ENCODE measurements at regions not wholly inside any gene's neighbourhood (a gene's known extent, or its start where the extent isn't known, plus 50 kb on each side); places are given as distances from the start of the nearest gene placed in this dataset.

DNA sequence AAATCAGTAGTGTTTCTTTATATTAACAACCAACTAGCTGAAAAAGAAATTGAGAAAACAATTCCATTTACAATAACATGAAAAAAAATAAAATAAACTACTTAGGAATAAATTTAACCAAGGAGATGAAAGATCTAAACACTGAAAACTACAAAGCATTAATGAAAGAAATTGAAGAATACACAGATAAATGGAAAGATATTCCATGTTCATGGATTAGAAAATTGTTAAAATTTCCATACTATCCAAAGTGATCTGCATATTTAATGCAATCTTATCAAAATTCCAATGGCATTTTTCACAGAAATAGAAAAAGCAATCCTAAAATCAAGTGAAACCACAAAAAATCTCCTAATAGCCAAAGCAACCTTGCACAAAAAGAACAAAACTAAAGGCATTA, 320.2 kb upstream of the GRAMD2B start:
- Histone ChIP-seq H3K36me3 (no peaks in the 10 kb centered on the region), H3K9me3 (ENCODE audit: severe bottlenecking) (no peaks in the 10 kb centered on the region), H3K27me3 (ENCODE audit: insufficient read depth, low read depth, severe bottlenecking) (no peaks in the 10 kb centered on the region), H3K27ac (no peak overlapping the region), H3K4me3 (ENCODE audit: low read depth, low read length) (no peak overlapping the region)
- TF ChIP-seq, protein P1, sequence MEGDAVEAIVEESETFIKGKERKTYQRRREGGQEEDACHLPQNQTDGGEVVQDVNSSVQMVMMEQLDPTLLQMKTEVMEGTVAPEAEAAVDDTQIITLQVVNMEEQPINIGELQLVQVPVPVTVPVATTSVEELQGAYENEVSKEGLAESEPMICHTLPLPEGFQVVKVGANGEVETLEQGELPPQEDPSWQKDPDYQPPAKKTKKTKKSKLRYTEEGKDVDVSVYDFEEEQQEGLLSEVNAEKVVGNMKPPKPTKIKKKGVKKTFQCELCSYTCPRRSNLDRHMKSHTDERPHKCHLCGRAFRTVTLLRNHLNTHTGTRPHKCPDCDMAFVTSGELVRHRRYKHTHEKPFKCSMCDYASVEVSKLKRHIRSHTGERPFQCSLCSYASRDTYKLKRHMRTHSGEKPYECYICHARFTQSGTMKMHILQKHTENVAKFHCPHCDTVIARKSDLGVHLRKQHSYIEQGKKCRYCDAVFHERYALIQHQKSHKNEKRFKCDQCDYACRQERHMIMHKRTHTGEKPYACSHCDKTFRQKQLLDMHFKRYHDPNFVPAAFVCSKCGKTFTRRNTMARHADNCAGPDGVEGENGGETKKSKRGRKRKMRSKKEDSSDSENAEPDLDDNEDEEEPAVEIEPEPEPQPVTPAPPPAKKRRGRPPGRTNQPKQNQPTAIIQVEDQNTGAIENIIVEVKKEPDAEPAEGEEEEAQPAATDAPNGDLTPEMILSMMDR (IDR thresholded peaks at IDR 0.05; ENCODE audit: low read depth, low read length) = no peak
- no peak for DNase-seq

DNA sequence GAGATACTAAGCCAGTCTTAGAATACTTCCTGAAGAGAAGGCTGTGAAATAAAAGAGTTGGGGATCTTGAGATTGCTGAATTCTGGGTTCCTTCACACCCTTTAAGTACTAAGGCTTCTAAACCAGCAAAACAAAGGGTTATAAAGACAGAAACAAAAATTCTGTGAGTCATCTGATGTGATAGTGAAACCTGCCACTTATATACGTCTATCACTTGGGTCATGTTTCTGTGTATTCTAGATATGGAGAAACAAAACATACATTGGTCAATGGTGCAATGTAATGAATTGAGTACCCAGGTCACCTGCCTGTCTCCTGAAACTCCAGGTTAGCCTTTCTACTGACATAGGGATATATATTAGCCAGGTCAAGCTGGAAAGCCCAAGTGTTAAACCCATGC, 319.3 kb upstream of the GRAMD2B start:
- no peak for DNase-seq
- TF ChIP-seq, protein P1 (IDR thresholded peaks at IDR 0.05; ENCODE audit: low read depth, low read length) = no peak
- H3K4me3 ChIP-seq (ENCODE audit: low read depth, low read length) = no peak overlapping the region
- H3K9me3 ChIP-seq (ENCODE audit: severe bottlenecking) = no peaks in the 10 kb centered on the region
- no peak overlapping the region for H3K27ac ChIP-seq
- H3K36me3 ChIP-seq = no peaks in the 10 kb centered on the region
- H3K27me3 ChIP-seq (ENCODE audit: insufficient read depth, low read depth, severe bottlenecking) = no peaks in the 10 kb centered on the region

DNA sequence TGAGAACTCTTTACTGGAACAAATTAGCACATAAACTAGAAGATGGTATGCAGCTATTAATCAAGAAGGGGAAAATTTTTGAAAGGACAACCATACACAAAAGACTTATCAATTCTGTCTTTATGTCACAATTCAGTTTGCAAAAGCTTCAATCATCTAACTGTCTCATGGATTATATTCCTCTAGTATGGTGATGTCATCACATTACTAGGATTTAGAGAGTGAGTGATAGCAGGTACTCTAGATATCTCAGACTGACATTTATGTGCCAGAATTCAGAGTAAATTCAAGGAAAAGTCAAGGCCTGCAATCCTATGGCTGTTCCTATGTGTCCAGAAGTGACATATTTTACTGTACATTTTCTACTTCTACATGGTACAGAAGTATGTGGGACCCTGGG, 318.9 kb upstream of the GRAMD2B start:
- H3K4me3 ChIP-seq (ENCODE audit: low read depth, low read length) = no peak overlapping the region
- DNase-seq = no peak
- H3K9me3 ChIP-seq (ENCODE audit: severe bottlenecking) = no peaks in the 10 kb centered on the region
- H3K27me3 ChIP-seq (ENCODE audit: insufficient read depth, low read depth, severe bottlenecking) = no peaks in the 10 kb centered on the region
- no peaks in the 10 kb centered on the region for H3K36me3 ChIP-seq
- TF ChIP-seq, protein P1 (IDR thresholded peaks at IDR 0.05; ENCODE audit: low read depth, low read length) = no peak
- H3K27ac ChIP-seq = no peak overlapping the region

DNA sequence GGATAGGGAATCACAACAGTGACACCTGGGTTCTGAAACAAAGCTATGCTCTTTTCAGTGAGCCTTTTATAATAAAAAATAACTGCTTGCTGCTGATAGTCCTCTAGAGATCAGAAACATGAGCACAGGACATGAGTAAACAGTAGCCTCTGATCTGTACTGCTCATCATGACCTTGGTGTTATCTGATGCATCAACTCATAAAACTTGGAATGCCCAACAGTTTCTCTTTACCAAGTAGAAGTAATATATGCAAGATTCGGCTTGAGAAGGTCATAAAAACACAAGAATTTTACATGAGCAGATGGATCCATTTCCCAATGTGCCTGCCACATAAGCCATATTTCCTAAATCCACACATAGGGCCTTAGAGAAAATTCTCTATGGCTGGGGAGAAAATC, 318.3 kb upstream of the GRAMD2B start:
- Histone ChIP-seq H3K27ac (no peak overlapping the region), H3K27me3 (ENCODE audit: insufficient read depth, low read depth, severe bottlenecking) (no peaks in the 10 kb centered on the region), H3K36me3 (no peaks in the 10 kb centered on the region), H3K9me3 (ENCODE audit: severe bottlenecking) (no peaks in the 10 kb centered on the region), H3K4me3 (ENCODE audit: low read depth, low read length) (no peak overlapping the region)
- DNase-seq = no peak
- TF ChIP-seq, protein P1 (IDR thresholded peaks at IDR 0.05; ENCODE audit: low read depth, low read length) = no peak

DNA sequence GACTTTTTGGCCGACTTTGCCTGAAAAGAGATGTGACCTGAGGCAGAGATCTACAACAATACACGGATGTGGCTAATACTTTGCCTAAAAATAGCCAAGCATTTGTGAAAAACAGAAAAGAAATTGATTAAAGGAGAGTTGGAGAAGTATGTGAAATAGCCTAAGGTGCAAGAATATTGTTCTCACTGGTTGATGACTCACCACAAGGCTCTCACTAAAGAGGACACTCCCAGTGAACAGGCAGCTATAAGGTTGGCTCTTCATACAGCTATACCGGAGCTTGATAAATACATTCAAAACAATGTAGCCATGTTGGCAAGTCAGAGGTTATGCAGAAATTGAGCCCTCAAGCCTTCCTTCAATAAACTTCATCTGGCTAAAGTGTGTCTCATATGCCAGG, 317.2 kb upstream of the GRAMD2B start:
- no peaks in the 10 kb centered on the region for H3K9me3 ChIP-seq (ENCODE audit: severe bottlenecking)
- TF ChIP-seq, protein P1 (IDR thresholded peaks at IDR 0.05; ENCODE audit: low read depth, low read length) = no peak
- H3K36me3 ChIP-seq = no peaks in the 10 kb centered on the region
- no peaks in the 10 kb centered on the region for H3K27me3 ChIP-seq (ENCODE audit: insufficient read depth, low read depth, severe bottlenecking)
- H3K27ac ChIP-seq = no peak overlapping the region
- H3K4me3 ChIP-seq (ENCODE audit: low read depth, low read length) = no peak overlapping the region
- DNase-seq = no peak

DNA sequence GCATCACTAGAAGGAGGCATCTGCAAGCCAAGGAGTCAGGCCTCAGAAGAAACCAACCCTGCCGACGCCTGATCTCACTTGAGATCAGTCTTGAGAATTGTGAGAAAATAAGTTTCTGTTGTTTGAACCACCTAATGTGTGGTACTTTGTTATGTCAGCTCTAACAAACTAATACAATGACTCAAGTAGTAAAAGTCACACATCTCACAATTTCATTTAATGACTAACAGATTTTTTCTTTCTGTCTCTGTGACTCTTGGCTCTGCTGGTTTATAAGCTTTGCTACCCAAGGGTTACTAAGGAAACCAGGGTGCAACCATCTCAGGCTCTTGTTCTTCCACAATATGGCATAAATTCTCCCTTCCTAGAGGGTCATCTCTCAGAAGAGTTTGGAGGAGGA, 315.8 kb upstream of the GRAMD2B start:
- Histone ChIP-seq H3K27me3 (ENCODE audit: insufficient read depth, low read depth, severe bottlenecking) (no peaks in the 10 kb centered on the region), H3K36me3 (no peaks in the 10 kb centered on the region), H3K9me3 (ENCODE audit: severe bottlenecking) (no peaks in the 10 kb centered on the region), H3K27ac (no peak overlapping the region), H3K4me3 (ENCODE audit: low read depth, low read length) (no peak overlapping the region)
- TF ChIP-seq, protein P1 (IDR thresholded peaks at IDR 0.05; ENCODE audit: low read depth, low read length) = no peak
- DNase-seq = no peak

Measured in WERI-Rb-1 (cell line).